DMS114 treated with DMSO at 0.1 percent for 48 hours (cell line): ENCODE measurements at regions not wholly inside any gene's neighbourhood (a gene's known extent, or its start where the extent isn't known, plus 50 kb on each side); places are given as distances from the start of the nearest gene placed in this dataset.
A peak's percentile ranks its signal among the peaks of the same experiment; 100 is the strongest.

Source experiments
- DNase-seq: peaks from one replicate; lab custom pipeline; 2025; ENCODE audit not compliant: unreplicated experiment; lab: John Stamatoyannopoulos, UW

DNA sequence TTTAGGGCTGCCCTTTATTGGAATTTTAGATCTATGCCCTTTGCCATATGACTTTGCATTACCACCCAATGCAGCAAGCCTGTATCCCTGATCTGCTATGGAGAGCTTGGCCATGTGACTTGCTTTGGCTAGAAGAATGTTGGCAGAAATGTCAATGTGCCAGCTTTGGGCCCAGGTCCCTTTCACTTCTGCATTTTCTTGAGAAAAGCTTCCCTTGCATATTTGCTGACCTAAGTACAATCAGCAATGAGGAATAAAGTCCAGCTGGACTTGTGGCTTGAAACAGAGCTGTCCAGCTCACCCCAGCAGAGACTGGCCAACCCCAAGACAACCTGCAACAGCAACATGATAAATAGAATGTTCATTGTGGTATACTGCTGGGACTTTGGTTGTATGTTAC, 135.9 kb downstream of the PAH start:
- DNase-seq = no peak

DNA sequence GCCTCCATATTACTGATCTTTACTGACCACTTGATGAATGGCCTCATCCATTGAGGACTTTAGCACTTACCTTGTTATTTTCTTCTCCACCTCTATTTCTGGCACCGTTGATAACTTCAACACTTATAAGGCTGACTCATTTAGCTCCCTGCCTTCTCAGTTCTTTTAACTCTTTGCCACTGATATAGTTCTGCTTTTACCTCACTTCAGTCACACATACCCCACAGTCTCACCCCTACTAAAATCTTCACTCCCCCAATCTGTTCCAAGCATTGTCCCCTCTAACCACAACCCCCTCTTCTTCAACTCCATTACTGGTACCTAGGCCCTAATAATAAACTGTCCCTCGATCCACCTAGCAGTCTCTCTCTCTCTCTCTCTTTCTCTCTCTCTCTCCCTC, 141.0 kb downstream of the PAH start:
- no peak for DNase-seq

DNA sequence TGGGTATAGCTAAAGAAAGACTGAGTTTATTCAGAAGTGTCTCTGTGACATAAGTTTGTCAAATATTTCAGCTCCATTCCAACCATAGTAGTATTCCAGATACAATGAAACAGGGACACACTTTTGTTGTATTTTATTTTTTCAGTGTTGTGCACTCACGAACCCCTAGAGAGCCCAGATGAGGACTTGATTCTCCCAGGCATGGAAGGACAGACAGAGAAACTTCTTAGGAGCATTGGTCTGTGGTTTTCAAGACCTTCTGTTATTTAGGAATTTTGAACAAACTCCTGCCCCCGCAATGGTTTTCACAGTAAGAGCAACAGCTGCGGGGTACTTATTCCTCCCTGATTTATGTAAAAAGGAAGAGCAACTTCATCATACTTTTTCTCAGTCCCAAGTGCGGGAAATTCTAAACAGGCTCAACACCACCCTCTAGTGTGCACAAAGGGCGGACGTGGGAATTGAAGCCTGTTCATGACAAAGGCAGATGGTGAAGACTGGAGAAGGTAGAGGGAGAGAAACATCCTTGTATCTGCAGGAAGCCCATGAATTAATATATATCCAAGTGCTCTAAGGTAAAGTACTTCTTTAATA, 147.6 kb downstream of the PAH start:
- DNase-seq = peak; percentile 56

DNA sequence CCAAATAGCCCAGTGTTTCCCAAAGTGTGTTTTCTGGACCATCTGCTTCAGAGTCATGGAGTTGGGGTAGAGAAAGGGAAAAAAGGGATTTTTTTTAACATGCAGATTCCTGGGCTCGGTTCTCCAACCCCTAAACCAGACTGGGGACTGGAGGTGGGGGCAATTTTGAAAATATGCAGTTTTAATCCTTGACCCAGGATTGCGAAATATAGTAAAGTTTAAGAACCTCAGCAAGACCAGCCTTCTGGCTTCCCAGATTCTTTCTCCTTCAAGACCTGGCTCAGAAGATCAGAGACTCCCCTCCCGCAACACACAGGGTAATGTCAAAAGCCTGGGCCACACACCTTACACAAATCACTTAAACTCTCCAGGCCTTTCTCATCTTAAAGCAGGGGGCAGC, 150.1 kb downstream of the PAH start:
- DNase-seq = no peak

DNA sequence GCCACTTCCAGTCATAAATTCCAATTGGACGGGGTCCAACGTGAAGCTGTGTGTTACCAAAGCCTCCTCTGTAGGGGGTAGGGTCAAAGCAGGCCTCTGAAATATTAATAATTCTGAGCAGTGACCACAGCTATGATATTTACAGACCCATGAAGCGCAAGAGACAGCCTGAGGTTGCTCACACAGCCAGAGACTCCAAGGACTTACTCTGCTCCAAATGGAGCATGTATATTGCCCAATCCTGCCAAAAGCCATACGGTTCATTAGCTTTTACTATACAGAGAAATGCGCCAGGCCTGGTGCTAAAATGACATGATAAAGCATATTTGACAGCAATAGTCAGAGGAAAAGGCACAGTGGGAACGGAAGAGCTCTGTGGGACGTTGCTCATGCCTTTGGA, 151.3 kb downstream of the PAH start:
- no peak for DNase-seq

DNA sequence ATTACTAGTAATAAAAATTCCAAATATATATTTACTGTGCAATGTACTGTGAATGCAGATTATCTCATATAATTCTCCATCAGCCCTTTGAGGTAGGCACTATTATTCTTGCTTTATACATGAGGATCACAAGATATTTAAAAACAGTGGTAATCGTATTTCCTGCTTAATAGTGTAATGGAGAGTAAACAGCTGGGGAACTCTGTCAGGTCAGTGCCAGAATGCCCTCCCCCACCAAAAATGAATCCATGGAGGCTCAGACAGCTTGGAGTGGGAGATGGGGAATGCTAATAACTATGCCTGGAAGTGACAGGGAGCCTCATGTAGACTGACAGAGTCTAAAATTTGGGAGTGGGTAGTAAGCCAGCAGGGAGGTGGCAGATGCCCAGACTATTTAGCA, 153.6 kb downstream of the PAH start:
- DNase-seq = no peak

DNA sequence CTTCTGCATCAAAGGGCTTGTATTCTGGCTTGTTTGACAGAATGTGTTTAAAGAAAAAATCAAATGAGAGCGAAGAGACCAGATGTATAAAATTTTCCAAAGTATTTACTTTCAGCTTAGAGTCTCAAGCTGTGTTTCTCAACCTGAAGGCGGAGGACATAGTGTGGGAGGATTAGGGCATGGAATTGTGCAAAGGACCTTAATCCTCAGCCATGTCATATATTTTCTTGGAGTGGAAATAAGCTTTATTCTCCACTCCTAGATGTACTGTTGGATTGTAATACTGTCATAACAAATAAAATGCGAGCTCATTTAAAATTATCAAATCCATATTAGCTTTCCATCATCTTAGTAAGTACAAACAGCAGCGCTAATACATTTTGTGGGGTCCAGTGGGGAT, 154.0 kb downstream of the PAH start:
- DNase-seq = no peak

DNA sequence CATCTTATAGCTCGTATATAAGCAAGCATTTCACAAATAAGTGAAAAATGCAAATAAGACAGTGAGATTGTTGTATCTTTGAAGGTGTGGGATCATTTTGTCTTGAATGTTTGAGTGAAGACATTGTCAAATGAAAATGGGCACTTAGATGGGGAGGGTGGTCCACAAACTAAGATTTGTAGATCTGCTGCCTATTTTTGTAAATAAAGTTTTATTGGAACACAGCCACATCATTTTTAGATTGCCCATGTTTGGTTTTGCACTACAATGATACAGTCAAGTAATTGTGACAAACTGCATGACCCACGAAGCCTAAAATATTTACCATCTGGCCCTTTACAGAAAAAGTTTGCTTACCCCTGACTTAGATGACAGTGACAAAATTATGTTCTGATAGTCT, 156.7 kb downstream of the PAH start:
- DNase-seq = no peak

DNA sequence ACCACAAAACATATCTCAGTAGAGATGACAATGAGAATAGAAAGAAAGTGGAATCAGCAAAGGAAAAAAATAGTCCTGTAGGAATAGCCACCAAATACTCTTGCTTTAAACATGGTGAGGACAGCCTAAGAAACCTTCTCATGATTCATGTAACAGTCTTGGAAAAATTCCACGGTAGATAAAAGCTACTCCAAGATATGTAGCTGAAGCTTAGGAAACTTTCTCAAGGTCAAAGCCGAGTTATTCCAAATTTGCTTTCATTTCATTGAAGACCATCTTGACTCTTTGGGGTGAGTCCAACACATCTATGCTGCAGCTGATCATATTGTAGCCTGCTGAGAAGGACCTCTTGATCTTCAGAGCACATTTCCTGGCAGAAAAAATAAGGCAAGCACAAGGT, 157.6 kb downstream of the PAH start:
- no peak for DNase-seq

DNA sequence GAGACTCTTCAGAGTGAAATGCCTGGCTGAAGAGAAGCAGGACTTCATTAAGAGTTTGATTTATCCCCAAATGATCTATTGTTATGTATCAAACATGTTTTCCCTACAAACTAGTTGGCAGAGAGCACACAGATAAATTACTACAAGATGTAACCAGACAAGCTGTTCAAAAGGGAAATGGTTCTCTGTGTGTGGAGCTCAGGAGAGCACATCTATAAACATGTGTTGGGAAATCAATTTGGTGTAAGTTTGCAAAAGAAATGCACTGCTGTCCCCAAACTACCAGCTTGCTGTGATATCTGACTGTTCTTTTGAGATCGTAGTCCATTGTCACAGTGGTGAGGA, 159.2 kb downstream of the PAH start:
- DNase-seq = no peak

DNA sequence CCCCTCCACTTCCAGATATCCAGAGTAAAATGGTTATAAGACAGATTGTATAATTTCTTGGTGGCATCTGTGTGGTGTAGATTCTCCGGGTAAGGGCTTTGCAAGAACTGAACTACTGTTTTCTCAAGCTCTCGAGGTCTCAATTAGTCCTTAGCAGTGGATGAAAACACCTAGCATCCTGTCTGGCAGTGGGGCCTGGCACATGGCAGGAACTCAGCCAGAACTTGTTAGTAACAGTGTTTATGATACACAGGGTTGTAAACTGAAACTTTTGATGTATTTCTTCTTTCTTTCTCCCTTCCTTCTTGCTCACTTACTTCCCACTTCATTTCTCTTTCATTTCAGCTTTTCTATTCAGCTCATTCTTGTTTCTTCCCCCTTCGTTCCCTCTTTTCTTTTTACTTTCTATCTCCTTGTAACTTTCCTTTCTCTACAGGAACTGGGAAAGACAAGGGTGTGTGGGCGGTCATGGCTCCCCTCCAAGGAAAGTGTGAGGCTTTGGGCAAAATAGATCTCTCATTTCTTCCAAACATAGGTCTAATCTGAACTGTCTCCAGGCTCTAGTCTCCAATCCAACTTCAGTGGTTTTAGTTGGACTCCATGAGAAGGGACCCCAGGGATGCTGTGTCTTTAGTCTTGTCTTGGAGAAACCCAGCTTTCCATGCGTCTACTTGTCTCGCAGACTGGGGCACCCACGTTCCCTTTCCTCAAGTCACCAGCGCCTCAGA, 159.7 kb downstream of the PAH start:
- no peak for DNase-seq

DNA sequence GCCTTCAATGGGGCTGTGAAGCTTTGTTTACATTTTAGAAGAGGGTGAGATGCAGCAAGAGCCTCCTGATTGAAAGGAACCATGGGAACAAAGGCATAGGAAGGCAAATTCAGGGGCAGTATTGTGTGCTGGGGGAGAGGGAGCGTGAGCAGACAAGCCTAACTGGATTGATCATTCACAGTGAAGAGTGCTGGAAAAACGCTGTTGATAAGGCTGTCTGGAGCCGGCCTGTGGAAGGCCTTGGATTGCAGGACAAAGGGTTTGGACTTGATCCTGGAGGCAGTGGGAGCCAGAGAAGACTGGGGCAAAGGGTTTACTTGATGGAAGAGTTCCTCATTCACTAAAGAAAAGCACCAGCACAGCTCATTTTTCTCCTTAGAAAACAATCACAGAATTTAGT, 160.5 kb downstream of the PAH start:
- DNase-seq = no peak

DNA sequence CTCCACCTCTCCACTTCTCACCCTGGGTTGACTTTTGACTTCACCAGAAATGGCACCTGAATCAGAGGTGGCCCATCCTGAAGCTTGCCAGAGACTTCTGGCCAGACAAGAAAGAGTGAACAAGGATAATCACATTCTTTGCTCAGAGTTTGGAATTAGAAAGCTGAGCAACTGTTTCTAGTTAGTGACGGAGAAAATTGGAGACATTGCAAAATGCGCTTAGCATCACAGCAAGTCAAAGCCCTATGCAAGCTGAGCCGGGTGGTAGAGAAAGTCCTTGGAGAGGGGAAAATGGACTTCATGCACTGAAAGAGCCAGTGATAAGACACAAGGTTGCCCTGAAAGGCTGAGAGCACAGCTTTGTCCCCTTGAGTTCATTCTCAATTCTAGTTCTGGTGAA, 161.8 kb downstream of the PAH start:
- no peak for DNase-seq

DNA sequence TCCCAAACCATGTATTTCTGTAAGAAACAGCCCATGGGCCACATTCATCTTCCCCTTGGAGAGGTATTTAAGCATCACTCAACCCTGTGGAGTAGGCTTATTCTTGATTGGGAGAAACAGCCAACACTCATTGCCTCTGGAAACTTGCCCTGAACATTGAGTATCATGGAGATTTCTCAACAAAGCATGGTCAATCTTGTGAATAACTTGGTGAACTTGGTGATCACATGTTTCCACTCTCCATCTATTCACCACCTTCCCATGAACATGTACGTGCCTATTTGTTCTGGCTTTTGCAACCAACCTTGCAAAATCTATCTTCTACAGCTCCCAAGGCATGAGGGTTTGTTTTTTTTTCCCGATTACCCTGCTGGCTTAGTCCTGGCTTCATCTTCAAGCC, 163.2 kb downstream of the PAH start:
- DNase-seq = no peak

DNA sequence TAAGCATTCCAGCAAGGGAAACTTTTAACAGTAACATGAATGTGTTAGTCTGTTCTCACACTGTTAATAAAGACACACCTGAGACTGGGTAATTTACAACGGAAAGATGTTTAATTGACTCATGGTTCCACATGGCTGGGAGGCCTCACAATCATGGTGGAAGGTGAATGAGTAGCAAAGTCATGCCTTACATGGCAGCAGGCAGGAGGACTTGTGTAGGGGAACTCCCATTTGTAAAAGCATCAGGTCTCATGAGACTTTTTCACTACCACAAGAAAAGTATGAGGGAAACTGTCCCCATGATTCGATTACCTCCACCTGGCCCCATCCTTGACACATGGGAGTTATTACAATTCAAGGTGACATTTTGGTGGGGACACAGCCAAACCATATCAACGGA, 168.3 kb downstream of the PAH start:
- no peak for DNase-seq

DNA sequence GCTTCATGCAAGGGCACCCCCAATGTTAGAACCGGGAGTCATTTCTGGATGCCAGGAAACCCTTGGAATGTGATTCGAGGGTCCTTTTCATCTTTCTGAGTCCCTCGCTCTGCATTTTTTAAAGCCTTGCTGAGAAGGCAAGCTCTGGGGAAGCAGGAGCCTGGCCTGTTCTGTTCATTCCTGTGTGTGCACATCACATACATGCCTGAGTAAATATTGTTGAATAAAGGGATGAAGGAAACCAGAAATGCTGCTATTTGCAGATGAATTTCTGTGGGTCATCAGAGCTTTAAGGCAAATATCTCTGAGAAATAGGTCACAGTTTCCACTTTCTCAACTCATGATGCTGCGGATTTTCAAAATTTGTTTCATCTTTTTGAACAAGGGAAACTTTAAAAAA, 170.1 kb downstream of the PAH start:
- no peak for DNase-seq

DNA sequence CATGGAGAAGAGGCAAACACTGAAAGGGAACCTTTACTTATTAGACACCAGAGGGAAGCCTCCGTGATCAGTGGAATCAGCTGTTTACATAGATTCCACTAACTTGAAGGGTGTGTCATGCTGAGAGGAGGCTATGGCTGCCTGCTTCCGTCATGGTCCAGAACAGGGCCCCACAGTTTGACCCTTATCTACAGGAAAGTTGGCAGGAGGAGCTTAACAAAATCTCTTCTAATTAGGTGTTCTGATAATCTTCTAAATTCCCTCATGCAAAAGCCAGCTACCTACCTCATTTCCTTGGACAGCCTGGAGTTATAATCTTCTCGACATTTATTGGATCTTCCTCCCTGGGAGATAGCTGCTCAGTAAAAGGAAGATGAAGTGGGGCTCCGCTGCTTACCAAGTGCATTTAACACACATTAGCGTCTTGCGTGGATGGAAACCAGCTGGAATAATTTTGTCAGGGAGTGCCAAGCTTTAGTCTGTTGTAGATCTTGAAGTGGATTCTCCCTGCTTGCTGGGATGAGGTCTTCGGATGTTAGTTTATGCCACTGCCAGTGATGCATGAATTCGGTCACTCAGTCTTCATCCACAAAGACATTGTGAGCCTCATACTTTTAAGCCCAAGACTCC, 171.0 kb downstream of the PAH start:
- DNase-seq = no peak

DNA sequence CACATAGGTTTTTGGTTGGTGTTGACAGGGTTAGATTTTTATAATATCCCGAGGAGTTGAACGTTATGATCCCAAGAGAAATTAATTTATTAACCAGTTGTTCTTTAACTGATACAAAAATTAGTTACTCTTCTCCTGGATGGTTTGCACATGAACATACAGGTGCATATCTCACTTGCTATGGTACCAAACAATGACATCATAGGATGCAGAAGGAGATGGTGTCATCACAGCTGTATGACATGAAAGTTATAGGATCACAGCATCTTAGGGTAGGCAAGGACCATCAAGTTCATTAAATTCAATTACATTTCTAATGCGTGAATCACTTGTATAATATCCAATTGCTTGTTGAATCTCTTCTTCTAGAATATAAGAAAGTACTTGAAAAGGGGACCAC, 175.8 kb downstream of the PAH start:
- DNase-seq = no peak

DNA sequence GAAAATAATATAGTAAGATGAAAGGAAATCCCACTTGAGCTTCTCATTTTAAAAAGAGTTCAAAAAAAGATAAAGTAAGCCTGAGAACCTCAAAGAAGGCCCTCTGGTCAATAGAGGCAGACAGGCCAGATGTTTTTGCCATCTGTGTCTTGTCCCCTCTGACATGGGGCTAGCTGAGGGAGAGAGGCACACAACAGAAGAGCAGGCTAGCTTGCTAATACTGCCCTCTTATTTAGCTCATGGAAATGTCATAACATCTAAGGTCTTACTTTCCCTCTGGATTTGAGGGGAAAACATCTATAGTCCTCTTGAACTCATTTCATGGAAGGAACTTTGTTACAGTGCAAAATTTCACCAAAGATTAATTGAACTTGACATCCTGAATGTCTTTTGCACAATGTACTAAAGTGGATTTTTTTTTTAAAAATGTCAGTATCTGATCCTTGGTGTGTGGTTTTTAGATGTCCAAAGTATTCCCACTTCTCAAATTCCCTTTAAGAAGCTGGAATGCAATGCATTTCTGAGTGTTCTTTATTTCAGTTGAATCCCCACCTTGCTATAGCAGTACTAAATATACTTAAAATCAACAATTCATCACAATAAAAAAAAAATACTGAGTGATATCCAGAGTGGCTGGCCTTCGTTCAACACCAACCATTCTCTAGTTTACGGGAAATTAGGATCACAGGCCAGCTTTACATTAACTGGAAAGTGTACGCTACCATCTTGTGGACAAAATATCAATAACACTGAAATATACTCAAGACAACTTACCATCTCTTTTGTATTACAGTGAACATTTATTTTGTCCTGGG, 176.7 kb downstream of the PAH start:
- peak; percentile 37 for DNase-seq

DNA sequence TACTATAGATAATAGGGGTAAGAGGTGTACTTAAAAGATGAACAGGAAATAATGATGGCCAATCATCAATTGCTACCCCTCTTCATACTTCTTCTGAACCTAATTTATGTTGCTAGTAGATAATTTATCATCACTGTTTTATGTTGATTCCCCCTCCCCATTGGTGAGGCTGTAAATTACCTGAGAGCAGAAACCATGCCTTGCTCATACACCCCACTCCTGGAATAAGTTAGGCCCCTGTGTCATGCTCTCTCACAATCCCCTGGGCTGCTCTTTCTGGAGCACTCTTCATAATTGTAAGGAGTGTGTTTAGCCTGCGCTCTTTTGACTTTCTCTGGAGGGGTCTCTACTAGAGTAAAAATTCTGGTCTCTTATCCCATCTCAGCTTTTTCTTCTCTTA, 180.7 kb downstream of the PAH start:
- DNase-seq = no peak

DNA sequence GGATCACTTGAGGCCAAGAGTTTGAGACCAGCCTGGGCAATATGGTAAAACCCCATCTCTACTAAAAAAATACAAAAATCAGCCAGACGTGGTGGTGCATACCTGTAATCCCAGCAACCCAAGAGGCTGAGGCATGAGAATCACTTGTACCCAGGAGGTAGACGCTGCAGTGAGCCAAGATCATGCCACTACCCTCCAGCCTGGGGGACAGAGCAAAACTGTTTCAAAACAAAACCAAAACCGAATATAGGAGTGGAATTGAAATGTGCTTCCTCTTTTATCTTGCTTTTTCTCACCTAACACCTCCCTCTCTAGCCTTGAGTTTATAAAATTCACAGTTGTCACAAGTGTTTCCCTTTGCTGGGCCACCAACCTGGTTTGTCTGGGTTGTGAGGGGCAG, 181.9 kb downstream of the PAH start:
- no peak for DNase-seq

DNA sequence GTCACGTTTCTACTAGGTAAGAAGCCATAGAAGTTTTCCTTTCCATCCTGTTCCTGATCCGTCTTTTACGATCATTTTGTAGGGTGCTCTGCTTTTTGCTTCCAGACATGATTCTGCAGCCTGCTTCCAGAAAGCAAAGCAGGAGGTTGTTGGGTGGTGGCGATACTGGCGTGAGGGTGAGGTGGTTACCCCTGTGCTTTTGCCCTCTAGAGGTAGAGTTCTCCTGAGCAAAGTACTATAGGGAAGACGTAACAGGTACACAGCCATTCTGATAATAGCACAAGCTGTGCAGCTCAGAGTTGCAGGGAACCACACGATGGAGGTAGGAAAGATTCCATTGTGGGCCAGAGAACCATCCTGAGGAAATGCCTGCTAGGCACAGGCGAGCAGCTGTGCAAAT, 186.0 kb downstream of the PAH start:
- DNase-seq = no peak
